NCI-H774 (cell line): ENCODE measurements at regions not wholly inside any gene's neighbourhood (a gene's known extent, or its start where the extent isn't known, plus 50 kb on each side); places are given as distances from the start of the nearest gene placed in this dataset.
"Not testable (repeated sequence)": the region's sequence is repeated elsewhere in the genome, so short reads cannot be mapped to it uniquely, and the experiment has no call there.

Source experiments
- DNase-seq: peaks from one replicate; lab custom pipeline; 2025; lab: John Stamatoyannopoulos, UW

DNA sequence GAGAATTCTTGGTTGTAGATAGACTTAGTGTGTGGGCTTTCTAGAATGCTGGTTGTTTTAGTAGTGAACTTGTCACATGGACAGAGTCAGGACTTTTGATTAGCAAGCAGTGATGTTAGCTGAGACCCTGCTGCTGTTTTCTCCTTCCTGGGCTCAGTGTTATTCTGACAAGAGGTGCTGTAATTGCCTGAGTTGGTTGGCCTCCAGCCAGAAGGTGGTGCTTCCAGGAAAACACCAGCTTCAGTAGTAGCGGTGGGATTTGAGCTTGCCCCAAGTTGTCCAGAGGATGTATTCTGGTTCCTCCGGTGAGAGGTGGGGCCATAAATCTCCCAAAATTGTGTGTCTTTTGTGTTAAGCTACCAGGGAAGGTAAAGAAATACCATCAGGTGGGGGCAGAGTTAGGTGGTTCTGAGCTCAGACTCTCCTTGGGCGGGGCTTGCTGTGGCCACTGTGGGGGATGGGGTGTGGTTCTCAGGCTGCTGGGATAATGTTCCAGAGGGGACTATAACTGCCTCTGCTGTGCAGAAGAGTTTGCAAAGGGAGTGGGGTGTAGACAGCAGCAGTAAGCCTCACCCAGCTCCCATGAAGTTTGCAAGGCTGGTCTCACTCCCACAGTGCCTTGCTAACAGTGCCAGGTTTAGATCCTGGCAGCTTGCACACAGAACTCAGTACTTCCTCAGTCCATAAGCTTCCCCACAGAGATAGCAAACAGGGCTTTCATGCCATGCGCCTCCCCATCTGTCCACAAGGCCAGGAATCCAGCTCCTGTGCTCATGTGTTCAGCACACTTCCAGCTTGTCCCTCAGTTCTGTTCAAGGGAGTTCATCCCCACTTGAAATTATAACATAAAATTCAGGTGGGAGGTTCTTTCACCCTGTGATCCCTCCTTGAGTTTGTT lies 278.4 kb upstream of the PTCHD4 start:
- no peak for DNase-seq

- DNase-seq, result no peak
Measured at GRCh38 chr6:48388044-48388443, 277.0 kb upstream of the PTCHD4 start.

DNA sequence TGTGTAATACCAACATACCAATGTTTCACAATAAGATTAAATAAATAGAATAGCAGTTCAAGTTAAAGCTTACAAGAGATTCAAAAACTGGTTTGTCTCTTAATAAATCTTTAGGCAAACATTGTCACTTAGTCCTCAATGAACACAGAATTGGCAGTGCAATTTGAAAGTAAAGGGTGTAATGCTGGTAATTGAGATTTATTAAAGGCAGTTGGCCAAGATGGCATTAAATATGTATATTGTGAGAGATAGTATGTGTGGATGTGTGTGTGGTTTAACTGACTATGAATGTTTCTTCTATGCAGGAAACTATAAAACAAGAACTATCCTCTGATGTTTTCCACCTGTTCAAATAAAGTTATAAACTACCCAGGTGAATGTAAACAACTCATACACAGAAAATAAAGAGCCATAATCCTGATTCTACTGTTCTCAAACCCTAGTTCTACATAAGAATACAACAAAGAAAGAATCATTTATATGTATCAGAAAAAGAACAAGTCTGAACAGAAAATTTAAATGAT lies 267.9 kb upstream of the PTCHD4 start:
- peak; percentile 41 for DNase-seq

- no peak for DNase-seq
Measured at GRCh38 chr6:48377115-48377514, 266.1 kb upstream of the PTCHD4 start.

DNA sequence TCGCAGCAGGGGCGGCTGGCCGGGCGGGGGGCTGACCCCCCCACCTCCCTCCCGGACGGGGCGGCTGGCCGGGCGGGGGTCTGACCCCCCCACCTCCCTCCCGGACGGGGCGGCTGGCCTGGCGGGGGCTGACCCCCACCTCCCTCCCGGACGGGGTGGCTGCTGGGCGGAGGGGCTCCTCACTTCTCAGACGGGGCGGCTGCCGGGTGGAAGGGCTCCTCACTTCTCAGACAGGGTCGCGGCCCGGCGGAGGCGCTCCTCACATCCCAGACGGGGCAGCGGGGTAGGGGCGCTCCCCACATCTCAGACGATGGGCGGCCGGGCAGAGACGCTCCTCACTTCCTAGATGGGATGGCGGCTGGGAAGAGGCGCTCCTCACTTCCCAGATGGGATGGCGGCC lies 260.2 kb upstream of the PTCHD4 start:
- DNase-seq, result not testable (repeated sequence)

DNA sequence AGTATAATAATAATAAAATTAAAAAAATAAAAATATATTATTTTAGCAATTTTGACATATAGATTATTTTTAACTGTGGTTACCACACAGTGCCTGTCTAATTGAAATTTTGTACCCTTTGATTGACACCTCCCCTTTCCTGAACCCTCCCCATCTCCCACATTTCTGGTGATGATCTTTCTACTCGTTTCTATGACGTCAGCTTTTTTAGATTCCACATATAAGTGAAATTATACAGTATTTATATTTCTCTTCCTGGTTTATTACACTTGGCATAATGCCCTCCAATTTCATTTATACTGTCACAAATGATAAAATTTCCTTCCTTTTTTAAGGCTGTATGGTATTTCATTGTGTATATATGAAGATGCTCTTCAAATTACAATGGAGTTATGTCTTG lies 258.1 kb upstream of the PTCHD4 start:
- DNase-seq, result no peak

DNA sequence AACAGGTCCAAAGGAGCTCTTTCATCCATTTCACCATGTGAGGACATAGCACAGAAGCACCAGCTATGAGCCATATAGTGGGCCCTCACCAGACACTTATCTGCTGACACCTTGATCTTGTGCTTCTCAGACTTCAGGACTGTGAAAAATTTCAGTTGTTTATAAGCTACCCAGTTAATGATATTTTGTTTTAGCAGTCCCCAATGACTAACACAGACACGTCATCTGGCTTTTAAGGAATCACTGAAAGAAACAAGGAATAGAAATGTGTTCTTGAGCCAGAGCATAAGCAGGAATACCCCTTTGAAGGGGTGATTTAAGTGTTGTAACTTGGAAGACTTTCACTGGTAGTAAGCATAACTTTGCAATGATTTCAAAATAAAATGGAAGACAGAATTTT lies 214.7 kb upstream of the PTCHD4 start:
- DNase-seq, result no peak

GRCh38 chr6:48318670-48319069 lies 207.7 kb upstream of the PTCHD4 start:
- no peak for DNase-seq

GRCh38 chr6:48315915-48316314 lies 204.9 kb upstream of the PTCHD4 start:
- DNase-seq, result no peak

GRCh38 chr6:48315051-48315719 lies 204.2 kb upstream of the PTCHD4 start:
- no peak for DNase-seq

GRCh38 chr6:48311301-48311700 lies 200.3 kb upstream of the PTCHD4 start:
- DNase-seq, result no peak

DNA sequence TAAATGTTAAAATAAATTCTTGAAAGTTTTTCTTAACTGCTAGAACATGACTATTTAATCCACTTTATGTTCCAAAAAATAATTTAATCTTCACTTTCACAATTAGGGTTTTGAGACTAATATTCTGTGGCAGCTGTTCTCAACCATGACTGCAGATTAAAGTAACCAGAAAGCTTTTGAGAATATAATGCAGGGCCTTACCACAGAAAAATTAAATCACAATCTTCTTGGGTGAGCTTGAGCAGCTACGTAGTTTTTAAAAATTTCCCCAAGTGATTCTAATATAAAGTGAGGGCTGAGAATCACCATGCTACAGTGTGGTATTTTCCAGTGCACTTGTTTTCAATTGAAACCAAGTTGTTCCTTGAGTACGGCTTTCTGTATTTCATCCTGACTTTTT lies 196.6 kb upstream of the PTCHD4 start:
- no peak for DNase-seq

DNA sequence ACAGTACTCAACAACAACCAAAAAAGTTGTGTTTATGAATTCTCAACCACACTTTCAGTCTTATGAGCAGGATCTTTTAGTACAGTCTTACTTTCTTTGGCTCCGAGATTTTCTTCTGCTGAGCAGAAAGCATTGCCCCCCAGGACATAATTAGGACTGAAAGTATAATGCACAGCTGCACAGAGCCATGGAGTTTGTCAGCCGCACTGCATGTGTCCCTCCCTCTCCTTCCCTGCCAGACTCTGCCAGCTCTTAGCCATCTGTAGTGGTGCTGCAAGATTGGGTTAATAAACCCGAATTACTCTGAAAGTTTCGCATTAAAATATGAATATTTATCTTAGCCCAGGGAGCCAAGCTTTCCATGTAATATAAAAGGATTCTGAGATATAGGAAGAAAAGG lies 179.6 kb upstream of the PTCHD4 start:
- DNase-seq, result no peak

GRCh38 chr6:48289841-48290240 lies 178.8 kb upstream of the PTCHD4 start:
- DNase-seq, result no peak

DNA sequence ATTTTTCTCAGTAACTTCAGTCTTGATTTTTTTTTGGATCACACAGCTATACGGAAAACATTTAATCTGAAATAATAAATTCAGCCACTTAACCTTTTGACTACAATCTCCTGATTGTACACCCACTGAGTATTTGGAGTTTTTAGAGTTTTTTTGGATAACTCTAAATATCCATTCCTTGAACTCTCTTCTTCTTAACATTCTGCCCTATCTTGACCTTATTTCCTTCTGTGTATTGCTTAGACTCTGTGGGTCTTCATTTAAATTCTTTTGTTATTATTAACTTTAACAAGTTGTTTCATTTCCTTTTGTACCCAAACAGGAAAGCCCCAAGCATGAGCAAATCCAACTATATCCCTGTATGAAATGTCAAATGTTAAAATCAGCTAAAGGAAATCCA lies 170.2 kb upstream of the PTCHD4 start:
- no peak for DNase-seq

- no peak for DNase-seq
Measured at GRCh38 chr6:48280035-48280620, 169.1 kb upstream of the PTCHD4 start.

DNA sequence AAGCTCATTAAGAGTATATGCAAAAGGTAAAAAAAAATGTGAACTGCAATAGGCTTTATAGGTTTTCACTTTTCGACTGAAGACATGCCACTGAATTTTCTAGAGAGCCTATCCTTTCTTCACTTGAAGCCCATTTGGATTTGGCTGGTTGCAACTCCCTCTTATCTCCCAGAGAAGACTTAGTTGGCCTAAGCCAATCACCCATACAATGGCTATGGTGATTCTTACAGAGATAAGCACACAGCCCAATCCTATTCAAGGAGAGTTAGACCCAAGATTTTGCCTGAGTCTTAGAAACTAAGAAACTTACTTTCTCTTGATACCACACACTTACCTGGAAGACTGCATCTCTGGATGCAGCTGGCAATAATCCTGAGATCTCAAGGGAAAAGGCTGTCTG lies 167.3 kb upstream of the PTCHD4 start:
- DNase-seq, result no peak

DNA sequence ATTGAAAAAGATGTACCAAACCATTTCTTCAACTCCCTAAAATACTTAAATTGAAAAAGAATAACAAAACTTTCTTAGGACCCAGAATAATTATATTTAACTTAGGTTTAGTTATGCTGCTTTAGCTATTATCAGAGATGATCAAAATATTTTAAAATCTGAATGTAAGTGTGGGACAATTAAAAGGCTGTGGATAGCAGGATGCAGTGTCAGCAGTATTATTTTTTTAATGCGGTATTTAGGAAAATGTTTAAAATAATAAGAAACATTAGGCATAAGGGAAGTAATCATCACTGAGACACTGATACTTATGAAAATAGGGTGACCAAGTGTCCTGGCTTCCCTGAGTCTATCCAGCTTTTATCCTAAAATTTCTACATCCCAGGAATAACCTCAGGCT lies 161.5 kb upstream of the PTCHD4 start:
- DNase-seq, result no peak

GRCh38 chr6:48255094-48255493 lies 144.1 kb upstream of the PTCHD4 start:
- no peak for DNase-seq

DNA sequence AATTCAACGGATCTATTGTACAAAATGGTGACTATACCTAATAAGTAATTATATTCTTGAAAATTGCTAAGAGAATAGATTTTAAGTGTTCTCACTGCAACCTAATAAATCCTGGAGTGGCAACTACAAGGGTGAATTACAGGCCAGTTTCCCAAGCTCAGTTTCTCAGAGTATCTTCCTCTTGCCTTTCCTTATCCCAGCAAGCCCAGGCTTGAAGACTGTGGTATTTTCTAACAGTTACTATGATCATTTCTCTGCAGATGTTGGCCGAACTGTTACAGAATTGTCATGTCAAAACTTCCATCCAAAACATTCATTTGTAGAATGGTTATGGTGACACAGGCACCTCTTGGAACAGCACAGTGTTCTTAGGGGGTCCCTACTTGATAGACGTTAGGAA lies 138.1 kb upstream of the PTCHD4 start:
- DNase-seq, result no peak

DNA sequence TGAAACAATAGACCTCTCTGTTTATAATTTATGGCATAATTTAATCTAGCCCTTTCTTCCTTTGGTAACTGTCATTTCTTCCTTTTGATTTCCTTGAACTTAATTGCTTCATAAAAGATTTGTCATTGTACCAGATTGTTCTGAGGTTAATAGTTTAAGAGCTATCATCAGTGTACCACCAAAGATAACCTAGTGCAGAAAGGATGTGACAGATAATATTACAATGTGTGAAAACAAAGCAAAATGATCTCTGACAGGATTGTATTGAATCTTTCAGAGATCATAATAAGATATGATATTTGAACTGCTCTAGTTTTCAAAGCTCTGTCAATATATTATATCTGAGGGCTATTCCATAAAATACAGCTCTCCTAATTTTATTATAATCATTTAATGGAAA lies 132.1 kb upstream of the PTCHD4 start:
- DNase-seq, result no peak

- DNase-seq, result no peak
Measured at GRCh38 chr6:48240287-48240686, 129.3 kb upstream of the PTCHD4 start.

DNA sequence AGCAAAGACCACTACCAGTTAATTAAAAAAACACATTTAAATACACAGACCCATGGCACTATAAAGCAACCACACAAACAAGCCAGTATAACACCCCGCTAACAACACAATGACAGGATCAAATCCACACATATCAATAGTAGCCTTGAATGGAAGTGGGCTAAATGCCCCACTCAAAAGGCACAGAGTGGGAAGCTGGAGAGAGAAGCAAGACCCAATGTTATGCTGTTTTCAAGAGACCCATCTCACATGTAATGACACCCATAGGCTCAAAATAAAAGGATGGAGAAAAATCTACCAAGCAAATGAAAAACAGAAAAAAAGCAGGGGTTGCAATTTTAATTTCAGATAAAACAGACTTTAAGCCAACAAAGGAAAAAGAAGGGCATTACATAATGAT lies 125.4 kb upstream of the PTCHD4 start:
- DNase-seq, result no peak
